A549 (cell line): ENCODE measurements at regions not wholly inside any gene's neighbourhood (a gene's known extent, or its start where the extent isn't known, plus 50 kb on each side); places are given as distances from the start of the nearest gene placed in this dataset.
A peak's percentile ranks its signal among the peaks of the same experiment; 100 is the strongest.

Experiments used
- ATAC-seq, 2 experiments: fragments of 200-7000 bp in 1 of 2; fragments of >200 bp in 1 of 2; cut with Nextera tagmentation in 1 of 2; cut with Tn5 transposase in 1 of 2; 3 replicates each; pipeline versions ENCODE4 v1.8.0 to v1.9.1; 2018 to 2020; ENCODE audit warnings: mild to moderate bottlenecking in 1 of 2, moderate library complexity in 1 of 2
- CTCF ChIA-PET: fragments of 300-600 bp; sonication (Branson Sonifier 250); formaldehyde crosslinking; extraction: SDS; loops from one replicate; lab custom pipeline; 2021; ENCODE audit warnings: antibody characterized with exemption, inconsistent platforms; lab: Yijun Ruan, JAX
- POLR2A ChIA-PET: fragments of 350-600 bp; formaldehyde crosslinking; extraction: SDS; loops from one replicate; lab custom pipeline; 2021; ENCODE audit warnings: antibody characterized with exemption, inconsistent platforms; lab: Yijun Ruan, JAX
- DNase-seq, 2 experiments: peaks; one replicate each; pipeline versions ENCODE4 v3.0.0 to v3.0.0-alpha.2; 2011 to 2016; ENCODE audit warnings: low read depth in 1 of 2, low spot score in 1 of 2
- FAIRE-seq: peaks from 2 replicates; lab custom pipeline; 2011; peaks lifted over from hg19 to GRCh38; lab: Jason Lieb, UNC
- H3K27ac ChIP-seq, 2 experiments: fragments of >200 bp; sonication (Bioruptor Twin); formaldehyde crosslinking; 3 replicates each; pipeline ENCODE4 v1.5.1; 2016 to 2017
- H3K4me1 ChIP-seq: fragments of >200 bp; sonication (Bioruptor Twin); formaldehyde crosslinking; 3 replicates; pipeline ENCODE4 v1.6.1; 2016
- H3K4me2 ChIP-seq: fragments of >200 bp; sonication (Bioruptor Twin); formaldehyde crosslinking; 3 replicates; pipeline ENCODE4 v1.6.1; 2016
- H3K4me3 ChIP-seq: fragments of >200 bp; sonication (Bioruptor Twin); formaldehyde crosslinking; 3 replicates; pipeline ENCODE4 v1.5.1; 2016
- H3K9me3 ChIP-seq: fragments of >200 bp; sonication (Bioruptor Twin); formaldehyde crosslinking; 3 replicates; pipeline ENCODE4 v1.6.1; 2016
- CEBPB ChIP-seq, 2 experiments: fragments of >200 bp in 1 of 2; sonication (Bioruptor Twin) in 1 of 2; formaldehyde crosslinking in 1 of 2; IDR thresholded peaks; 2 replicates each; pipeline ENCODE4 v1.6.1; 2012 to 2016
- CHD2 ChIP-seq: fragments of 150-350 bp; IDR thresholded peaks from 2 replicates; pipeline ENCODE4 v1.6.1; 2014; ENCODE audit warnings: low read length; ENCODE audit not compliant: partially characterized antibody
- CHD4 ChIP-seq: fragments of 200-600 bp; sonication (generic); IDR thresholded peaks from 2 replicates; pipeline ENCODE4 v1.6.1; 2016; ENCODE audit warnings: antibody characterized with exemption, mild to moderate bottlenecking, borderline replicate concordance
- CTCF ChIP-seq: fragments of >200 bp; sonication (Bioruptor Twin); formaldehyde crosslinking; IDR thresholded peaks from 3 replicates; pipeline ENCODE4 v1.5.1; 2016
- E2F6 ChIP-seq: IDR thresholded peaks from 2 replicates; pipeline ENCODE4 v1.6.1; 2012; ENCODE audit warnings: low read depth, borderline replicate concordance
- ELK1 ChIP-seq: fragments of 150-350 bp; IDR thresholded peaks from 2 replicates; pipeline ENCODE4 v1.6.1; 2014; ENCODE audit warnings: low read depth, mild to moderate bottlenecking, low read length
- EP300 ChIP-seq, 2 experiments: fragments of >200 bp; sonication (Bioruptor Twin); formaldehyde crosslinking; IDR thresholded peaks; 2 replicates in 1 of 2; 3 replicates in 1 of 2; pipeline ENCODE4 v1.6.1; 2016 to 2017
- ESRRA ChIP-seq: fragments of 150-350 bp; IDR thresholded peaks from 2 replicates; pipeline ENCODE4 v1.6.1; 2014; ENCODE audit warnings: mild to moderate bottlenecking, low read length, borderline replicate concordance
- GATA3 ChIP-seq: IDR thresholded peaks from 2 replicates; pipeline ENCODE4 v1.6.1; 2012; ENCODE audit warnings: borderline replicate concordance
- HES2 ChIP-seq: fragments of >200 bp; sonication (Bioruptor Twin); formaldehyde crosslinking; IDR thresholded peaks from 2 replicates; pipeline ENCODE4 v1.6.1; 2016
- HMGXB4 ChIP-seq: fragments of 250-450 bp; sonication (Bioruptor Pico); IDR thresholded peaks from 2 replicates; pipeline ENCODE4 v1.5.0; 2021; ENCODE audit warnings: mild to moderate bottlenecking, moderate library complexity, borderline replicate concordance
- HOXB13 ChIP-seq: fragments of 250-450 bp; sonication (Bioruptor Pico); IDR thresholded peaks from 2 replicates; pipeline ENCODE4 v1.5.0; 2020; ENCODE audit warnings: low read depth, mild to moderate bottlenecking, moderate library complexity
- JUN ChIP-seq, 2 experiments: fragments of >200 bp; sonication (Bioruptor Twin); formaldehyde crosslinking; IDR thresholded peaks; 2 replicates in 1 of 2; 3 replicates in 1 of 2; pipeline ENCODE4 v1.6.1; 2016 to 2017
- JUNB ChIP-seq: fragments of >200 bp; sonication (Bioruptor Twin); formaldehyde crosslinking; IDR thresholded peaks from 2 replicates; pipeline ENCODE4 v1.6.1; 2016
- KDM5A ChIP-seq: fragments of 200-600 bp; sonication (generic); IDR thresholded peaks from 2 replicates; pipeline ENCODE4 v1.6.1; 2016; ENCODE audit warnings: antibody characterized with exemption, mild to moderate bottlenecking
- MAZ ChIP-seq: fragments of 150-350 bp; IDR thresholded peaks from 2 replicates; pipeline ENCODE4 v1.6.1; 2014; ENCODE audit warnings: antibody characterized with exemption, low read depth, low read length, borderline replicate concordance
- MYC ChIP-seq: IDR thresholded peaks from 2 replicates; pipeline ENCODE4 v1.6.1; 2012; ENCODE audit warnings: mild to moderate bottlenecking, inconsistent platforms, low read length, improper control_type of control experiment, borderline replicate concordance
- NFE2L2 ChIP-seq: fragments of 150-350 bp; conservative IDR thresholded peaks from 2 replicates; pipeline ENCODE4 v1.6.1; 2014; ENCODE audit warnings: low read length
- NPAS2 ChIP-seq: fragments of 250-450 bp; sonication (Bioruptor Pico); IDR thresholded peaks from 2 replicates; pipeline ENCODE4 v1.8.0; 2022; ENCODE audit warnings: mild to moderate bottlenecking, moderate library complexity, borderline replicate concordance
- NR3C1 ChIP-seq: fragments of >200 bp; sonication (Bioruptor Twin); formaldehyde crosslinking; IDR thresholded peaks from 3 replicates; pipeline ENCODE4 v1.6.1; 2017
- POLR2A ChIP-seq: IDR thresholded peaks from 2 replicates; pipeline ENCODE4 v1.6.1; 2012; ENCODE audit warnings: mild to moderate bottlenecking, low read length
- POLR2AphosphoS2 ChIP-seq: conservative IDR thresholded peaks from 2 replicates; pipeline ENCODE4 v1.6.1; 2012; ENCODE audit warnings: low read length, improper control_type of control experiment, inconsistent platforms
- RAD21 ChIP-seq, 2 experiments: fragments of >200 bp in 1 of 2; sonication (Bioruptor Twin) in 1 of 2; formaldehyde crosslinking in 1 of 2; IDR thresholded peaks in 1 of 2; conservative IDR thresholded peaks in 1 of 2; 2 replicates in 1 of 2; 3 replicates in 1 of 2; pipeline ENCODE4 v1.6.1; 2012 to 2018; ENCODE audit warnings: inconsistent platforms in 1 of 2
- REST ChIP-seq: fragments of 200-600 bp; sonication (generic); IDR thresholded peaks from 2 replicates; pipeline ENCODE4 v1.6.1; 2016; ENCODE audit warnings: antibody characterized with exemption, mild to moderate bottlenecking, moderate library complexity
- RNF2 ChIP-seq: fragments of 200-600 bp; sonication (generic); IDR thresholded peaks from 2 replicates; pipeline ENCODE4 v1.6.1; 2016; ENCODE audit warnings: low read depth, mild to moderate bottlenecking, antibody characterized with exemption, moderate library complexity, borderline replicate concordance
- ZNF302 ChIP-seq: fragments of 250-450 bp; sonication (Bioruptor Pico); IDR thresholded peaks from 2 replicates; pipeline ENCODE4 v1.9.0; 2021; ENCODE audit warnings: inconsistent platforms, mild to moderate bottlenecking, moderate library complexity
- WGBS: methylation state at CpG from one replicate; pipeline ENCODE4 v1.1.6; 2017; ENCODE audit errors: missing lambda C conversion rate; 5-methylcytosine and 5-hydroxymethylcytosine counted together

GRCh38 chrX:10040961-10041360, 73.8 kb downstream of the CLDN34 start:
- no peak for FAIRE-seq

GRCh38 chrX:10041383-10041782, 74.2 kb downstream of the CLDN34 start:
- FAIRE-seq = peak; percentile 83
- DNase-seq = peak in 1 of 2 experiments; percentile 74
- 16% methylated on average over 4 of the region's 4 CpGs for whole genome bisulfite sequencing
- H3K4me2 ChIP-seq = peak overlapping the region; percentile 74
- H3K9me3 ChIP-seq = 0 out of 3 replicates have a peak, but pooled peaks cover 3% of the 10 kb centered on the region
- POLR2A ChIA-PET = no interaction called here
- TF ChIP-seq RNF2 = no peak
- TF ChIP-seq MYC = no peak
- no peak for TF ChIP-seq CHD2
- no peak for TF ChIP-seq HES2
- TF ChIP-seq NPAS2 (CRISPR knock-in tag) = no peak
- peak in 1 of 2 experiments; percentile 38; a peak in 1 of 5 replicates for TF ChIP-seq JUN (IDR thresholded peaks at IDR 0.05)
- no peak for TF ChIP-seq ESRRA
- TF ChIP-seq POLR2AphosphoS2 = no peak
- TF ChIP-seq MAZ = no peak
- TF ChIP-seq HOXB13 (CRISPR knock-in tag) = no peak
- TF ChIP-seq CEBPB (IDR thresholded peaks at IDR 0.05) = no peak
- no peak for TF ChIP-seq ELK1
- TF ChIP-seq REST = no peak
- TF ChIP-seq CTCF = no peak
- no peak for TF ChIP-seq POLR2A
- TF ChIP-seq EP300 (IDR thresholded peaks at IDR 0.05) = peak; percentile 18 to 79; a peak in 3 of 5 replicates
- TF ChIP-seq JUNB = no peak
- peak; percentile 65 for TF ChIP-seq GATA3
- TF ChIP-seq HMGXB4 (CRISPR knock-in tag) = no peak
- no peak for TF ChIP-seq KDM5A
- TF ChIP-seq NFE2L2 = no peak
- CTCF ChIA-PET = interaction anchor here (0.7 to 3.2 kb wide), 5 partner anchors 10 to 78 kb away, joined by 3 to 24 read pairs (median 6); no protein-coding TSS in a partner anchor
- H3K4me3 ChIP-seq = no peak overlapping the region
- ATAC-seq = peak in 1 of 2 experiments; percentile 71; a peak in 4 of 6 replicates
- H3K4me1 ChIP-seq = peaks cover 68% of the 10 kb centered on the region
- H3K27ac ChIP-seq = peak overlapping the region; percentile 87 to 91

More at GRCh38 chrX:10040961-10041360, 73.8 kb downstream of the CLDN34 start:
- 58% methylated on average over 5 of the region's 5 CpGs for WGBS
- TF ChIP-seq NR3C1 (no peak), MAZ (no peak), E2F6 (no peak), ZNF302 (CRISPR knock-in tag) (no peak), CHD4 (no peak), NPAS2 (CRISPR knock-in tag) (no peak), MYC (no peak), RAD21 (conservative IDR thresholded peaks at IDR 0.05 in 1 of 2, IDR thresholded peaks at IDR 0.05 in 1 of 2) (no peak), POLR2A (no peak)
- H3K4me3 ChIP-seq = no peak overlapping the region
- peak overlapping the region; percentile 74 for H3K4me2 ChIP-seq
- ATAC-seq (peak in 1 of 2 experiments; percentile 26; a peak in 3 of 6 replicates), DNase-seq (no peak)
- CTCF ChIA-PET = interaction anchor here (0.7 to 3.2 kb wide), 6 partner anchors 10 to 78 kb away, joined by 3 to 24 read pairs (median 5); no protein-coding TSS in a partner anchor
- POLR2A ChIA-PET = interaction anchor here (0.9 kb wide), 1 partner anchor 23 kb away, joined by 3 read pairs; no protein-coding TSS in a partner anchor
- H3K27ac ChIP-seq = peak overlapping the region; percentile 87 to 91
- 0 out of 3 replicates have a peak, but pooled peaks cover 3% of the 10 kb centered on the region for H3K9me3 ChIP-seq
- peaks cover 72% of the 10 kb centered on the region for H3K4me1 ChIP-seq
